ENCODE measurements at regions not wholly inside any gene's neighbourhood (a gene's known extent, or its start where the extent isn't known, plus 50 kb on each side); places are given as distances from the start of the nearest gene placed in this dataset.

DNA sequence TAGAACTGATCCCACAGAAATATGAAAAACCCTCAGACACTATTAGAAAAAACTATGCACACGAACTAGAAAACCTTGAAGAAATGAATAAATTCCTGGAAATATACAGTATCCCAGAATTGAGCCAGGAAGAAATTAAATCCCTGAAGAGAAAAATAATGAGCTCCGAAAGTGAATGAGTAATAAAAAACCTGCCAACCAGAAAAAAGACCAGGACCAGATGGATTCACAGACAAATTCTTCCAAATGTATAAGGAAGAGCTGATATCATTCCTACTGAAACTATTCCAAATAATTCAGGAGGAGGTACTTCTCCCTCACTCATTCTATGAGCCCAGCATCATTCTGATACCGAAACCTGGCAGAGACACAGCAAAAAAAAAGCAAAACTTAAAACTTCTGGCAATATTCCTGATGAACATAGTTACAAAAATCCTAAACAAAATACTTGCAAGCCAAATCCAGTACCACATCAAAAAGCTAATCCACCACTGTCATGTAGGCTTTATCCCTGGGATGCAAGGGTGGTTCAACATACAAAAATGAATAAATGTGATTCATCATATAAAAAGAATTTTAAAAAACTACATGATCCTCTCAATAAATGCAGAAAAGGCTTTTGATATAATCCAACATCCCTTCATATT, 1397.6 kb upstream of the DDX18 start:
- Mint-ChIP-seq H3K27me3 (ENCODE audit: low read depth in 2 of 2) (no peaks in the 10 kb centered on the region), H3K36me3 (peaks cover 46% of the 10 kb centered on the region), H3K9me3 (peaks cover 21 to 33% of the 10 kb centered on the region in 2 donors), H3K4me3 (no peak overlapping the region), H3K4me1 (no peaks in the 10 kb centered on the region), H3K27ac (no peak overlapping the region)
- Histone ChIP-seq H3K9me3 (ENCODE audit: control insufficient read depth, insufficient read depth, low read length) (peaks cover 21% of the 10 kb centered on the region), H3K4me3 (ENCODE audit: low read length) (no peak overlapping the region), H3K27ac (ENCODE audit: low read length) (no peak overlapping the region), H3K36me3 (ENCODE audit: control insufficient read depth, insufficient read depth, low read length) (no peaks in the 10 kb centered on the region), H3K27me3 (ENCODE audit: control insufficient read depth, insufficient read depth, low read length) (no peaks in the 10 kb centered on the region), H3K4me1 (ENCODE audit: control insufficient read depth, insufficient read depth, low read length) (no peaks in the 10 kb centered on the region)
- no peak for DNase-seq
- intact Hi-C loops (cut with micrococcal nuclease) = no loop called here
- TF ChIP-seq, protein P1, sequence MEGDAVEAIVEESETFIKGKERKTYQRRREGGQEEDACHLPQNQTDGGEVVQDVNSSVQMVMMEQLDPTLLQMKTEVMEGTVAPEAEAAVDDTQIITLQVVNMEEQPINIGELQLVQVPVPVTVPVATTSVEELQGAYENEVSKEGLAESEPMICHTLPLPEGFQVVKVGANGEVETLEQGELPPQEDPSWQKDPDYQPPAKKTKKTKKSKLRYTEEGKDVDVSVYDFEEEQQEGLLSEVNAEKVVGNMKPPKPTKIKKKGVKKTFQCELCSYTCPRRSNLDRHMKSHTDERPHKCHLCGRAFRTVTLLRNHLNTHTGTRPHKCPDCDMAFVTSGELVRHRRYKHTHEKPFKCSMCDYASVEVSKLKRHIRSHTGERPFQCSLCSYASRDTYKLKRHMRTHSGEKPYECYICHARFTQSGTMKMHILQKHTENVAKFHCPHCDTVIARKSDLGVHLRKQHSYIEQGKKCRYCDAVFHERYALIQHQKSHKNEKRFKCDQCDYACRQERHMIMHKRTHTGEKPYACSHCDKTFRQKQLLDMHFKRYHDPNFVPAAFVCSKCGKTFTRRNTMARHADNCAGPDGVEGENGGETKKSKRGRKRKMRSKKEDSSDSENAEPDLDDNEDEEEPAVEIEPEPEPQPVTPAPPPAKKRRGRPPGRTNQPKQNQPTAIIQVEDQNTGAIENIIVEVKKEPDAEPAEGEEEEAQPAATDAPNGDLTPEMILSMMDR (IDR thresholded peaks at IDR 0.05) = no peak
- 75% methylated on average over 2 of the region's 3 CpGs for WGBS (ENCODE audit: insufficient coverage)
- no peak for ATAC-seq

DNA sequence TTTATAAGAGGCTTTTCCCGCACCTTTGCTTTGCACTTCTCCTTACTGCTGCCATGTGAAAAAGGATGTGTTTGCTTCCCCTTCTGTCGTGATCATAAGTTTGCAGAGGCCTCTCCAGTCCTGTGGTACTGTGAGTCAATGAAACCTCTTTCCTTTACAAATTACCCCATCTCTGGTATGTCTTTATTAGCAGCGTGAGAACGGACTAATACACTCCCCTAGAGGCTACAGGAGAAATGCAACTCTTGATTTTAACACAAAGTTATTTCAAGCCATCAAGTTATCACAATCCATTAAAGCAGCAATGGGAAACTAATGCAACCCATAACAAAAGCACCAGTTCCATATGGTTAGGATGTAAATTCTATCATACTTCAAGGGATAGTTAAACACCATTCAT, 1378.8 kb upstream of the DDX18 start:
- peaks cover 10 to 20% of the 10 kb centered on the region in 2 donors for H3K9me3 Mint-ChIP-seq
- DNase-seq (no peak), ATAC-seq (no peak)
- Histone ChIP-seq H3K27ac (ENCODE audit: low read length) (no peak overlapping the region), H3K4me1 (ENCODE audit: control insufficient read depth, insufficient read depth, low read length) (no peaks in the 10 kb centered on the region), H3K27me3 (ENCODE audit: control insufficient read depth, insufficient read depth, low read length) (no peaks in the 10 kb centered on the region), H3K36me3 (ENCODE audit: control insufficient read depth, insufficient read depth, low read length) (no peaks in the 10 kb centered on the region), H3K4me3 (ENCODE audit: low read length) (no peak overlapping the region), H3K9me3 (ENCODE audit: control insufficient read depth, insufficient read depth, low read length) (peaks cover 10% of the 10 kb centered on the region)
- TF ChIP-seq, protein P1 (IDR thresholded peaks at IDR 0.05) = no peak
- H3K36me3 Mint-ChIP-seq = peaks cover 7% of the 10 kb centered on the region
- no peak overlapping the region for H3K4me3 Mint-ChIP-seq
- 38% methylated on average over 4 of the region's 4 CpGs for WGBS (ENCODE audit: insufficient coverage)
- no peak overlapping the region for H3K27ac Mint-ChIP-seq
- H3K27me3 Mint-ChIP-seq (ENCODE audit: low read depth in 2 of 2) = no peaks in the 10 kb centered on the region
- H3K4me1 Mint-ChIP-seq = no peaks in the 10 kb centered on the region
- intact Hi-C loops (cut with micrococcal nuclease) = no loop called here

DNA sequence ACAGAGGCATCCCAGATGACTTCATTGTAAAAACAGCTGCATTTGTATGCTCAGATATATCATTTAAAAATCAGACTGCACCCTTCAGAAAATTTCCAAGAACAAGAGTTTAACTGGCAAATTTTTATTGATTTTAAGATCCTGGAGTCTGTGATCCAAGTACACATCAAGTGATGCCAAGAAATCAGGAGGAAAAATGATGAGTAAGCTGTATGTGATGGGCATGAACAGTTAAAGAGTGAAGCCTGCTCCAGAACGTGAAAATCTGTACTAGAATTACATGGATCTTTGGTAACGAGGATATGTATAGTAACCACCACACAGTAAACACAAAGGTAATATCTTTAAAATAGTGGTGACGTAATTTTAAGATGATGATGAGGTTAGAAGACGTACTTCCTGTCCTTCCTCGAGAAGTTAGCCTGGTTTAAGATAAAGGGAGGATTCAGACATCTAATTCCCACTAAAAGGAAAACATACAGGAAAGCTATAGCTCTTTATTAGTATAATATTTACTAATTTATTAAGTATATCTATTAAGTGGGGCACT, 1374.3 kb upstream of the DDX18 start:
- Histone ChIP-seq H3K9me3 (ENCODE audit: control insufficient read depth, insufficient read depth, low read length) (peaks cover 8% of the 10 kb centered on the region), H3K4me3 (ENCODE audit: low read length) (no peak overlapping the region), H3K27me3 (ENCODE audit: control insufficient read depth, insufficient read depth, low read length) (no peaks in the 10 kb centered on the region), H3K36me3 (ENCODE audit: control insufficient read depth, insufficient read depth, low read length) (no peaks in the 10 kb centered on the region), H3K4me1 (ENCODE audit: control insufficient read depth, insufficient read depth, low read length) (no peaks in the 10 kb centered on the region), H3K27ac (ENCODE audit: low read length) (no peak overlapping the region)
- Mint-ChIP-seq H3K9me3 (peaks cover 19 to 20% of the 10 kb centered on the region in 2 donors), H3K4me1 (no peaks in the 10 kb centered on the region), H3K27ac (no peak overlapping the region), H3K27me3 (ENCODE audit: low read depth in 2 of 2) (no peaks in the 10 kb centered on the region), H3K36me3 (peaks cover 7% of the 10 kb centered on the region), H3K4me3 (no peak overlapping the region)
- ATAC-seq = no peak
- no peak for DNase-seq
- TF ChIP-seq, protein P1 (IDR thresholded peaks at IDR 0.05) = no peak
- intact Hi-C loops (cut with micrococcal nuclease) = no loop called here
- WGBS (ENCODE audit: insufficient coverage) = no CpG with 5 or more reads among the region's 5 CpGs

DNA sequence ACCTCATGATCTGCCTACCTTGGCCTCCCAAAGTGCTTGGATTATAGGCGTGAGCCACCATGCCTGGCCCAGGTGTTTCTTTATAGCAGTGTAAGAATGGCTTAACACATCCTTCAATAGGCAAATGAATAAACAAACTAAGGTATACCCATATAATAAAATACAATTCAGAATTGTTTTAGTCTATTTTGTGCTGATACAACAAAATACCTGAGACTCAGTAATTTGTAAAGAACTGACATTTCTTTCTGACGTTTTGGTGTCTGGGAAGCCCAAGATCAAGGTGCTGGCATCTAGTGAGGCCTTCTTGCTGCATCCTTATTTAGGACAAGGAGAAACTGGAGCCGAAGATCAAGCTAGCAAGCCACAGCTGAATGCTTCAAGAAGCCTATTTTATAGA, 1372.1 kb upstream of the DDX18 start:
- H3K4me3 Mint-ChIP-seq = no peak overlapping the region
- H3K9me3 Mint-ChIP-seq = peaks cover 19 to 21% of the 10 kb centered on the region in 2 donors
- Histone ChIP-seq H3K36me3 (ENCODE audit: control insufficient read depth, insufficient read depth, low read length) (no peaks in the 10 kb centered on the region), H3K4me3 (ENCODE audit: low read length) (no peak overlapping the region), H3K4me1 (ENCODE audit: control insufficient read depth, insufficient read depth, low read length) (no peaks in the 10 kb centered on the region), H3K27ac (ENCODE audit: low read length) (no peak overlapping the region), H3K9me3 (ENCODE audit: control insufficient read depth, insufficient read depth, low read length) (peaks cover 8% of the 10 kb centered on the region), H3K27me3 (ENCODE audit: control insufficient read depth, insufficient read depth, low read length) (no peaks in the 10 kb centered on the region)
- intact Hi-C loops (cut with micrococcal nuclease) = no loop called here
- H3K36me3 Mint-ChIP-seq = peaks cover 8% of the 10 kb centered on the region
- no peak for DNase-seq
- ATAC-seq = no peak
- no peaks in the 10 kb centered on the region for H3K4me1 Mint-ChIP-seq
- no peak overlapping the region for H3K27ac Mint-ChIP-seq
- H3K27me3 Mint-ChIP-seq (ENCODE audit: low read depth in 2 of 2) = no peaks in the 10 kb centered on the region
- 62% methylated on average over 3 of the region's 3 CpGs for WGBS (ENCODE audit: insufficient coverage)
- TF ChIP-seq, protein P1 (IDR thresholded peaks at IDR 0.05) = no peak

All from natural killer cell (primary cell).